Endothelial cell of umbilical vein (primary cell): ENCODE measurements at regions not wholly inside any gene's neighbourhood (a gene's known extent, or its start where the extent isn't known, plus 50 kb on each side); places are given as distances from the start of the nearest gene placed in this dataset.

ENCODE experiments used
- CTCF ChIP-seq, 2 donors: IDR thresholded peaks; 1 replicate in 1 of 2; 2 replicates in 1 of 2; pipeline ENCODE4 v1.5.1; 2011; ENCODE audit warnings: low read length in 2 of 2, mild to moderate bottlenecking in 2 of 2, moderate library complexity in 2 of 2, control low read depth in 1 of 2, inconsistent platforms in 1 of 2, low read depth in 1 of 2; ENCODE audit not compliant: insufficient read depth in 1 of 2; ENCODE audit errors: extremely low read depth in 1 of 2
- EZH2 ChIP-seq: IDR thresholded peaks from 2 replicates; pipeline ENCODE4 v1.6.1; 2012; ENCODE audit warnings: borderline replicate concordance, low read depth, mild to moderate bottlenecking, moderate library complexity, low read length, inconsistent platforms; ENCODE audit not compliant: severe bottlenecking
- FOS ChIP-seq: IDR thresholded peaks from 2 replicates; pipeline ENCODE4 v1.6.1; 2011; ENCODE audit warnings: mild to moderate bottlenecking, low read length, moderate library complexity, borderline replicate concordance; ENCODE audit not compliant: insufficient read depth
- MAX ChIP-seq: IDR thresholded peaks from 2 replicates; pipeline ENCODE4 v1.6.1; 2011; ENCODE audit not compliant: insufficient read depth, insufficient read length
- MYC ChIP-seq: IDR thresholded peaks from one replicate; pipeline ENCODE4 v1.6.1; 2011; ENCODE audit warnings: mild to moderate bottlenecking, low read depth, low read length
- POLR2A ChIP-seq: IDR thresholded peaks from 2 replicates; pipeline ENCODE4 v1.6.1; 2012; ENCODE audit warnings: low read depth, mild to moderate bottlenecking, control low read depth, low read length
- POLR2AphosphoS5 ChIP-seq: IDR thresholded peaks from 2 replicates; pipeline ENCODE4 v1.6.1; 2012; ENCODE audit warnings: low read depth, mild to moderate bottlenecking, control low read depth, low read length, moderate library complexity; ENCODE audit not compliant: insufficient read depth

GRCh38 chr1:192010406-192010805 lies 147.9 kb upstream of the RGS18 start:
- TF ChIP-seq CTCF (IDR thresholded peaks at IDR 0.05; ENCODE audit: extremely low read depth in 1 of 2, insufficient read depth in 1 of 2, low read depth in 1 of 2, low read length in 2 of 2) (no peak), EZH2 (no peak), POLR2AphosphoS5 (no peak), FOS (no peak), POLR2A (no peak), MYC (no peak), MAX (no peak)
